GM19468 (cell line): ENCODE measurements at regions not wholly inside any gene's neighbourhood (a gene's known extent, or its start where the extent isn't known, plus 50 kb on each side); places are given as distances from the start of the nearest gene placed in this dataset.

Source experiments
- ATAC-seq: cut with Tn5 transposase; IDR thresholded peaks from one replicate; pipeline ENCODE4 v1.9.1; 2021; ENCODE audit warnings: mild to moderate bottlenecking, moderate library complexity, moderate number of reproducible peaks; ENCODE audit not compliant: unreplicated experiment; ENCODE audit errors: extremely low read depth

DNA sequence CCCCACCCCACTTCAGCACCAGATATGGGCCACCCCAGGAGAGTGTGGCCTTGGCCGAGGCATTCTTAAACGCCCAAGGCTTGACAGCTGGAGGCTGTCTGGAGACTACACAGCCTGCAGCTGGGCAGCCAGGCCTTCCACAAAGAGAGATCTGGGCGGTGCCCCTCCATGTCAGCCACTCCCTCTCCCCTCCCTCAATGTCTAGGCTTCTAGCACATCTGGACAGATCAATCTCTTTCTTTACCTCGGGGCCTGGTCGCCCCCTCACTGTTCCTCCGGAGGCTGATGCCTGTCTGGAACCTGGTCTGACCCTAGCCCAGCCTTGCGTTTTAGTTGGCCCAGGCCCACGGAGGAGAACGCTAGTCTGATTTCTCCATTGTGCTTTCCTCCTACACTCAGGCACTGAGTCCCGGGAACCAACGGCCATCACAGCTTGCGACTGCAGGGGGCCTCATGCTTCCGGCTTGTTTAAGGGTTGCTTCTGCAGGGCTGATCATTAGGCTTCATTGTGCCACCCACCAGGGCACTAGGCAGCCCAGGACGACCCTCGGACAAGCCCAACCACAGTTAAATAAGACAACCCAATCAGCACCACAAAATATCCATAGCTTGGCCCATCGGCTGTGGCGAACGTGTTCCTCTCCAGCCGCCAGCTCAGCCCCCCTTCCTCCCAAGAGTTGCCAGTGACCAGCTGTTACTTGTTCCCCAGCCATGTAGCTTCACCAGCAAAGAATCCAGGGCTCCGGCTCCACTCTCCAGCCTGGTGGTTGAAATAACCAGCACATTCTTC lies 200.6 kb downstream of the BCOR start:
- no peak for ATAC-seq

DNA sequence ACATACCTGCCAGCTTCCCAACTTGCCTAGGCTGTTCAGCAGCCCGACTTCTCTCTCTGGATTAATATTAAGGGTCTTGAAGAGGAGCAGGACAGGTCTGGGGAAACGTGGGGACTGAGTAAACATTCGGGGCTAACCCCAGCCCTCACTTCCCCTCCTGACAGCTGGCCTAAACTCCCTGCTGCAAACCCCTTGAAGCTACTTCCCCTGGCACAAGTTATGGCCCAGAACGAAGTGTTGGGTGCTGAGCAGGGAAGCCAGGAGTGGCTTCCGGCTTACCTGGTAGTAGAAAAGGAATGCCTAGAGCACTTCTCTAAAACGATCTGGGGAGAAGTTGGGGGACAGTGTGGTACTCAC lies 200.0 kb downstream of the BCOR start:
- ATAC-seq, result no peak

DNA sequence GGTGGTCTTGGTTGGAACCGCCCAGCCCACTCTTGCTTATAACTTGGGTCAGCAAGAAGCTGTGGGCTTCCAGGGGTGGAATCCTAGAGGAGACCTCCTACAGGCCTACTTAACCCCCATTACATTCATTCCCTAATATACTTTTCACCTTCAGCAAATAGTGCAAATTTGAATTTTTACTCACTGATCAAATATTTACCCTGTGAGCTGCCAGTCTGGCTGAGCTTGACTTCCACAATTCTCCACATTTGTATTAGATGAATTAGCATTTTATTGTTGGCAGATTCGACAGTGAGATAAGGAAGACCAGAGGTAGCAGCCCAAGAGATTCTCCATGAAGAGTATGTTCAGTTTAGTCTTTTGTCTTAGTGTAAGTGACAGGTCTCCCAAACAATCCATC lies 199.6 kb downstream of the BCOR start:
- no peak for ATAC-seq

DNA sequence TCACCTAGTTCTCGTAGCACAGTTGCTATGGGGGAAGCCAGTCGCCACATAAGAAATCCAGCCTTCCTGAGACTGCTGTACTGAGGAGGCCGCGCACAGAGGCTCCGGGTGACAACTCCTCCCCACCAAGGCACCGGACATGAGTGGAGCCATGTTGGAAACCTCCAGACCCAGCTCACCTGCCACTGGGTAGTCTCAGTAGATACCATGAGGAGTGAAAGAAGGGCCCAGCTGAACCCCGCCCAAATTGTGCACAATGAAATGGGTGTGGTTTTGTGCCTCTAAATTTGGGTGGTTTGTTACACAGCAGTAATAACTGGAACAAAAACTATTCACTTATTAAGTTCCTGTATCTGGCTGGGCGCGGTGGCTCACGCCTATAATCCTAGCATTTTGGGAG lies 198.7 kb downstream of the BCOR start:
- no peak for ATAC-seq

DNA sequence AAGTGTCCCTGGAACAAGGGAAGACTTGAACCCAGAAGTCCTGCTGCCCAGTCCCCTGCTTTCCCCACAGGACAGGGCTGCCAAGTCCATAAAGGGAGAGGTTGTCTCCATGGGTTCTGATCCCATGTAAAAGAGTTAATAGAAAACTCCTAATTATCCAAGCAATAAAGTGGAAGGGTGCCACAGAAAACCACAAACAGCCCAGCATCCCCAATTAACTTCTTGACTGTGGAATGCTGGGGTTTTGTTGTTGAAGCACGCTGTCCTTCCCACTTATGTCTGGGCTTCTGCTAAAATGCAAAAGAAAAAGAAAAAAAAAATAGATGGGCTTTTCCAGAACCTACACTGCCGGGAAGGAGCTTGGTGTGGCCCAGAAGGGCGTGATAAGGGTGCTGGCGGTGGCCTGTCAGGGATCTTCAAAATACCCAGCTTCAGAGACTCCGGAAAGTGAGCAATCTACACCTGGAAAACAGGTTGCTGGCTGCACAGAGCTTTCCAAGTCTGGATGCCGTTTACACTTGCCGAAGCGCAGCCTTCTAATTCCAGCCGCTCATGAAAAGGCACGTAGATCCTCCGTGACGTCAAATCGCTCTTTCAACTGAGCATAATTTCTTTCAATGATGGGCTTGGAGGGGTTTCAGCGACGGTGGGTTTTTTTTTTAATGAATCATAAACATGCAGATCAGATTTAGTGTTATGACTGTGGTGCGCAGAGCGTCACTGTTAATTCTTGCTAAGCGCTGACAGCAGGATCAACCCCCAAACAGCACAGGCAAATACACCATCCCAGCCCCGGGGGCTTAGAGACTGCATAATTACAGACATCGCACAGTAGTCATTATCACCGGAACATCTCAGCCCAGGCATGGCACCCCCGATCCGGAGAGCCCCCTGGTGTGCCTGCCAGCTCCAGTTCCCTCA lies 197.6 kb downstream of the BCOR start:
- ATAC-seq, result no peak

DNA sequence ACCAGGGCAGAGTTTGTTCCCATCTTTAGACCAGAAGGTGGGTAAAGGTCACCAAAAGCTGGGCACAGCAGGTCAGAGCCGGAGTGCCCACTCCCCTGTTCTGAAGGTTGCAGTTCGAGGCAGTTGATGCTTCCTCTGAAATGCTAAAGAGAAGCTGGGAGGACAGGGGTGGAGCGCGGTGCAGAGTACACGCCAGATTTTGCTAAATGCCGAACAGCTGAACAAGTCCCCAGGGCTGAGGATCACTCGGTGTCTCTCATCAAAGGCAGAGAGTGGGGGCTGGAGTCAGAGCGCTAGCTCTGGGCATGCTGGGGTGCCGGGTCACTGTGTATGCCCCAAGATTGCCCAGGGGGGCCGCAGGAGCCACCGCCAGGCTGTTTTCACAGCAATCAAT lies 197.0 kb downstream of the BCOR start:
- ATAC-seq, result no peak

DNA sequence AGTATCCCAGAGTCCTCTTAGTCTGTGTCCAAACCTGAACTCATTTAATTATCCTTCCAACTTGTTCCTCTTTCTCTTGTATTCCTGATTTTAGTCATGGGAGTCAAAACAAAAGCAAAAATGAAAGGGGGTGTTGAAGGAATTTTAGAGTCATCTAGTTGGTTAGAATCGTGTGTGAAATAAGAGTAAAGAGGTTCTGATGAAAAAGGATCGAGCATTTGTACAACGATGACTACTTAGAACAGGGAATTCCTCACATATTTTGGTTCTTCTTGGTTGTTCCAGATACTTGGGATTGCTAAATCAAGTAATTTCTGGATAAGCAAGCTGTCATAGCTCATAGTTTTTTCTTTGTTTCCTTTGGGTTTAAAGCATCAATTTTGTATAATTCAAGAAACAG lies 194.4 kb downstream of the BCOR start:
- ATAC-seq, result no peak

DNA sequence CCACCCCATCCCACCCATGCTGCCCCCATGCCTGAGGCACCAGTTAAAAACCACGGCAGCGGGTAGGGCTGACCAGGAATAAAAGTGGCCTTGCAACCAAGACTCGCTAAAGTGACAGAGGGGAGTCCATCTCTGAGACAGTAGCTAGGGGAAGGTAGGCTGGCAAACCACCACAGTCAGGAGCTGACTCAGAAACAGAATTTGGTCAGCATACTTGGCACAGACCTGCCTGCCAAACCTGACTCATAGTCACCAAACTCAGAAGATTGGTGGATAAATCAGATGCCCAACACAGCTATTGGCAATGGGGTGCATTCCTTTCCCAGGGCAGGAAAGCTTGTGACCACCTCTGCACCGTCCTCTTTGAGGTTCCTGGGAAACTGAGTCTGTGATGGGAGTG lies 193.8 kb downstream of the BCOR start:
- ATAC-seq, result no peak

DNA sequence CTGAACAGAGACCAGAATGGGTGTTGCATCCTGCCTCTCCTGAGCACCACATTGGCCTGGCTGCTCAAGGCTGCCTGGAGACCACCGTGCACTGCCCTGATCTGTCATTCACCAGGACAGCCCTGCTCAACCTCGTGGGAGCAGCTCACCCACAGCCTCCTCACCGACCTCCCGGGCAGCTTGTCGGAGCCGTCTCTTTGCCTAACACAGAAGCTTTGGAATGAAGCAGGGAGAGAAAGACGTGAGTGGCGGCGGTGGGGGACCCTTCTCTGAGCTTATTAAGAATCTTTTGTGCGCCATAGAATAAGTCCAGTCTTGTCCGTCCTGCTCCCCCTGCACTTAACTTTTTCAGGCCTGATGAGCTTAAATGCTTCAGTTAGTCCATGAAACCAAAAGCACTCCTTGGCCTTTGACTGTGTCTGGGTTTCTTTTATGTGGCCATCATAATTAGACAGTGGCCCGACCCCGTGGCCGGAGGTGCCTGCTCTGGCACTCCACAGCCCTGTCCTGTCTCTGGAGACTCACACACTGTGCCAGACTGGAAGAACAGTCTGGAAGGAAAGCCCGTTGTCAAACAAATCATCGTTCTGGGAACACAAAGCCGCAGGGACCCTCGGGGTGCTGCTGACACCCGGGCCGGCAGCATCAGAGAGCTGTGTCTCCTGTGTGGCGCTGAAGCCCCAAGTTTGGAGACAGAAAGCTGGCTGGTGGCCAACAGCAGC lies 192.8 kb downstream of the BCOR start:
- ATAC-seq, result no peak

DNA sequence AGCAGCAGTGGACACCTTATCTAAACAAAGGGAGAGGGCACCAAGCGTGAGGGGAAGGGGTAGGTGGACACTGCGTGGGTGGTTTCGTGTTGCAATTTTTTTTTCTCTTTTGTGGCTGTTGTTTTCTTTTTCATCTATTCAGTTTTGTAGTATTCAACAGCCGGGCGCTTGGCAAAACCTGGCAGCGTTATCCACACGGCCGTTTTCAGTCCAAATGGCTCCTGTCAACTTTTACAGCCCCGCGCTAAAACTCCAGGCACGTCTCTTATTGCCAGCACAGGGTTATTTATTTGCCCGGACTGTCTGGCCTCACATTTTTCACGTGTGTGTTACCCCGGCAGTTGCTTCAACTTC lies 192.2 kb downstream of the BCOR start:
- ATAC-seq, result no peak

DNA sequence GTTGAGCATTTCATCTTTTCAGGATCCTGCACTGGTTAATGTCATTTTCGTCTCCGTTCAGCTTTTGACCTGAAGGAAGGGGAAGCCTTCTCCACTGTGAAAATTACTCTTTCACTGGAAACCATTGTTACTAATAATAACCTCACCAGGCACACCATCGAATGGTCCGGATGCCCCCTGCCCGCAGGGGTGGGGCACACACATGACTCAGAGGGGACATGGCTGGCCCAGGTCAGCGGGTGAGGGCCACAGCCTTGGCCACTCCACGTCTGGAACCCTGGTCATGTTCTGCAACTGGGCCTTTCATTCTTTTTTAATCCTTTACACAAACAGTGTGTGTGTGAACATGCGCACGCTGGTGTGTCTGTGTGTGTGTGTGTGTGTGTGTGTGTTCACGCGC lies 191.8 kb downstream of the BCOR start:
- no peak for ATAC-seq

DNA sequence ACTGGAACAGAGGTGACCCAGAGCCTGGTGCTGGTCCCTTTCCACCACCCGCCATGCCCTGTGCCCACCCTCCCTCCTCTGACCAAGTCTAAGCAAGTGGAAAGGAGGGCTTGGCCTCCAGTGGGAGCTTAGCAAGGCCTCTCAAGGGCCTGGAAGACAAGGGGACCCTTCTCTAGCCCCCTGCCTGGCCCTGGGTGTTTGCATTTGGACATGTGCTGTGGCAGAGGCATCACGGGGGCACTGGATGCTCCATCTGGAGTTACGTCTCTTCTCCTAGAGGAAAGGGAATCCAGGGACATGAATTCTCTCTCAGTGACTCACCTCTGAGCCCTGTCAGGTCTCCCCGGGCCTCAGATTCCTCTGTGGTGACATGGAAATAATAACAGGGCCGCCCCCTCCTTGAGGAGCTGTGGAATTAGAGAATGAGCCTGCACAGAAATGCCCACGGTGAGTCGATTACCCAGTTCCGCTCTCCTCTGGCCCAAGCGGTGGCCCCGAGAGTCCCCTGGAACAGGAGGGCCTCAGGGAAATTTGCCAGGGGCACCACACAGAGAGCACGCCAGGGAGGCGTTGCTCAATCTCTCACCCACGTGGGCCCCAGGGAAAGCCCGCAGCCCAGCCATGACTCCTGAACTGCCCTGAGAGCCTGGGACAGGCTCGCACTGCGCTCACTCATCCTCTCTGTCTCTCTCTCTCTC lies 189.6 kb downstream of the BCOR start:
- ATAC-seq, result no peak

DNA sequence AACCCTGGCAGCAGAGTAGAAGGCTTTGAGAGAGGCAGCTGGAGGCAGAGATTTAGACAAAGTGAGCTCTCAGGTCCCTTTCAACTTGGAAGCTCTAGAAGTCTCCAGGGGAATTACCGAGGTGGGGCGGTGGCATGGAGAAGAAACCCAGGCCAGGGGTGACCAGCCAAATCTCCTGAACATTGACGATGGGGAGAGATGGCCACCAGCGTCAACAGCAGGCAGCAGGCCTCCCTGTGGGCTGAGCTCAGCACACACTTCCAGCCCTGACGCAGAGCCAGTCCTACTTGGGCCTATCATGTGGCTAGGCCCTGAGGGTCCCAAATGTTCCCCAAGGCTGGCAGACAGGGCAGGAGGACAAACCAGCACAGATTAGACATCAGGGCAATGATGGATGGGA lies 187.8 kb downstream of the BCOR start:
- ATAC-seq, result no peak

DNA sequence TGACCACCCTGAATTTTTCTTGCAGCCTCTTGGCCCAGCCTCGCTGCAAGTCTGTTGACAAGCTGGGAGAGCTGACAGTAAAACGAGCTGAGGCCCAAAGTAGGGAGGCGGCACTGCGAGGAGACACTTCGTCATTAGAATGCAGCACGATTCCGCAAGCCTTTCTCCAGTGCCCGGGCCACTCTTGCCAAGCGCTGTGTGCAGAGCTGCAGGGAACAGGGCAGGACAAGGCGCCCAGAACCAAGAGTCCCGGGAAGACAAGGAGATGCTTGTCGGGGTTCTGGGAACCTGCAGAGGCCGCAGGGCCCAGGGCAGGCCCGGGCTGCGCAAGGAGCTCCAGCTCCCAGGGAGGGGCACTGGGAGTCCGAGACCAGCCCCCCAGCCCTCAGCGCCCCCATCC lies 187.1 kb downstream of the BCOR start:
- no peak for ATAC-seq

DNA sequence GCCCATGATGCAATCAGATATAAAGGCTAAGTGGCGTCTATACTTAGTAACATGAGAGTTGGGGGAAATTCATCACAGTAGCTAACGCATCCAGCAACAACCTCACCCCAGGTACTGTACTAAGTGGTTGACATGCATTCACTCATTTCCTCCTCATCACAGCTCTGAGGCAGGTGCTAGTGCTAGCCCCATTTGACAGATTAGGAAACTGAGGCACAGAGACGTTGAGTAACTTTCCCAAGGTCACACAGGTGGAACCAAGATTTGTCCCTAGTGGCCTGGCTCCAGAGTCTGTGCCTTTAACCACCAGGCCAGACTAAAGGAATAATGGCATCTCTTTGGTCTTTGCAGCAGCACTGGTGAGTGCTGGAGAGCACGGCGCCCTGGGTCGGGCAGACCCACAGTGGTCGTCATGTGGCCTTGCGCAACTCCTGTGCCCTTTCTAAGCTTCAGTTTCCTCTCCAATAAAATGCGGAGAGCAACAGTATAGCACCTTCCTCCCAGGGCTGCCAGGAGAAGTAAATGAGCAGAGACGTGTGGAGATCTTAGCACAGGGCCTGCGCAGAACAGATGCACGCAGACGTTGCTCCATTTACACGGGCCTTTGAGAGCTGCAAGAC lies 186.4 kb downstream of the BCOR start:
- ATAC-seq, result no peak

DNA sequence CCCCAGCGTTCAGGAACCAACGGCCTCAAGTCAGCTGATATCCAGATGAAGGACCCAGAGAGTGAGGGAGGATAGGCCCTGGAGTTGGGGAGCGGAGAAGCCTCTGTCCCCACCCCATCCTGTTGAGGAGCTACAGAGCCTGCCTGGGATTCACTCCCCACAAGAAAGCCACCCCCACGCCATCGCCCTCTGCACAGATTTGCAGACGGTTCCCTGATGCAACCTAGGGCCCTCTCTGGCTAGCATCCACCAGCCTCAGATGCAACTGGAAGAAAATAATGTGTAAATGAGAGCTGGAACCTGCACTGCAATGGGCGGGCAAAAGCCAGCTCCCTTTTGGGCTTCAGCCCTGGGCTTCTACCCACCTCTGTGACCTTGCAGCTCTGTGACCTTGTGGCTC lies 185.6 kb downstream of the BCOR start:
- ATAC-seq, result no peak

DNA sequence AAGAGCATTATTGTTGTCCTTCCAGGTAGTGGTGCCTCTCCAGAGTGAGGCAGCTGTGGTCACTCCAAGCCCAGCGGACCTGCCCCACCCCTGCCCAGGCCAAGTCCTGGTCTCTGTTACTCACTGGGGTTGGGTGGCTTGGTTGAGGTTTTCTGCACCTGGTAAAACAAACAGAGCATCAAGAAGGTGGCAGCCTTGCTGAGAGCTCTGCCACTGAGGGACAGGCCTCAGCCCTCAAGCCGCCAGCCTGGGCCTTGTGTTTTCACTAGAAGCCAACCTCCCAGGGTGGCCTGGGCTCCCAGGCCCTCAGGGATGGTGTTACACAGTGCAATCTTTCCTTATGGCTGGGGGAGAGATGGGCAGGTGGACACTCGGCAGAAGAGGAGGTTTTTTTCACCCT lies 182.7 kb downstream of the BCOR start:
- no peak for ATAC-seq

DNA sequence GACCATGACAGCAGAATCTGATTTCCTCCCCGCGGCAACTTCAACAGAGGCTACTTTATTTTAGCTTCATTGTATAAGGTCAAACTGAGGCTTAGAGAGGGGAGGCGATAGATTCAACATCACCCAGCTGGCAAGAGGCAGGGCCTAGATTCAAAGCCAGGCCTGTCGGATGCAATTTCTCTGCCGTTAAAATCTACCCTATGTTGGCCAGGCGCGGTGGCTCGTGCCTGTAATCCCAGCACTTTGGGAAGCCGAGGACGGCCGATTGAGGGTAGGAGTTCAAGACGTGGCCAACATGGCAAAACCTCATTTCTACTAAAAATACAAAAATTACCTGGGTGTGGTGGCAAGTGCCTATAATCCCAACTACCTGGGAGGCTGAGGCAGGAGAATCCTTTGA lies 182.2 kb downstream of the BCOR start:
- no peak for ATAC-seq

DNA sequence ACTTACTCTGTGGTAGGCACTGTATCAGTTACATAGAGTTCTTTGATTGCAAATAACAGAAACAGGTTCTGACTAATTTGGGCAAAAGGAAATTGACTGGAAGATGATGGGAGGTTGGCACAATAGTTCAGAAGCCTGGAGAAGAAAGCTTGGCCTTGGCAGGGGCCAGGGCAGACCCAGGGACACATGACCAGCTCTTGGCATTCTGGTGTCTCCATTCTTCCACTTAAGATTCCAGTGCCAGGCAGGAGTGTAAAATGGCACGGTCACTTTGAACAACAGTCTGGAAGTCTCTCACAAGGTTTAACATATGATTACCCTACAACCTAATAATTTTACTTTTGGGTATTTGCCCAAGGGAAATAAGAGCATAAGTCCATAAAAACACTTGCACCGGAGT lies 175.9 kb downstream of the BCOR start:
- ATAC-seq, result no peak

DNA sequence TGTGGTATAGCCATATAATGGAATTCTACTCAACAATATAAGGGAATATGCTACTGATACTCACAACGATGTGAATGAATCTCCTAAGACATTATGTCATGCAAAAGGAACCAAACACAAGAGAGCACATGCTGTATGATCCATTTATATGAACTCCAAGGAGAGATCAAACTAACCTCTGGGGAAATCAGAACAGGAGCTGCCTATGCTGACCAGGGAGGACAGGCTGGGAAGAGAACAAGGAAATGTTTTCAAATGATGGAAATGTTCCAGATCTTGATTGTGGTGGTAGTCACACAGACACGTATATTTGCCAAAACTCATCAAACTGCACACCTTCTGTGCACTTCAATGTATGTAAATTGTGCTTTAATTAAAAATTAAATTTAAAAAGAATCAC lies 175.3 kb downstream of the BCOR start:
- no peak for ATAC-seq
